ENCODE measurements at regions not wholly inside any gene's neighbourhood (a gene's known extent, or its start where the extent isn't known, plus 50 kb on each side); places are given as distances from the start of the nearest gene placed in this dataset.

DNA sequence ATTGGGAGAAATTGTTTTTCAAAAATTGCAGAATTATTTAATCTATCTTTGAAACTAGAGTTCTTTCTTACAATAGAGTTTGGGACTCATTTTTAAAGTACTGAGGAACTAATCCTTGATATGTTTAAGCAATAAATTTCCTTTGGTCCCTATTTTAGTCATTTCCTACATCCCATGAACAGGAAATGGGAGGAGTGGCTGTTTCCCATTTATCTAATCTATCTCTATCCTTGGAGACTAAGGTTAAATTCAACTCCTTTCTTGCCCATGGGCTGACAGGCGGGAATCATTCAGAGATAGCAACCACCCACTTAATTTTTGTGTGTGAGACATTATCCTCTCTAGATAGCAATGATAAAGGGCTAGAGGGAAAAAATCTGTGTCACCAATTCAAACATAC, 131.6 kb upstream of the EMCN start:
- no peak for TF ChIP-seq POLR2A (IDR thresholded peaks at IDR 0.05; ENCODE audit: low read length)
- no peak for TF ChIP-seq GATA1 (IDR thresholded peaks at IDR 0.05; ENCODE audit: low read depth, low read length)

Data from erythroblast (primary cell).